HG02852 (cell line): ENCODE measurements at regions not wholly inside any gene's neighbourhood (a gene's known extent, or its start where the extent isn't known, plus 50 kb on each side); places are given as distances from the start of the nearest gene placed in this dataset.
"Not testable (repeated sequence)": the region's sequence is repeated elsewhere in the genome, so short reads cannot be mapped to it uniquely, and the experiment has no call there.

Experiments
- ATAC-seq: cut with Tn5 transposase; IDR thresholded peaks from one replicate; pipeline ENCODE4 v1.9.1; 2021; ENCODE audit warnings: mild to moderate bottlenecking, moderate library complexity; ENCODE audit not compliant: unreplicated experiment

GRCh38 chr2:91568391-91569338 lies 2877.2 kb downstream of the RPIA start:
- ATAC-seq: not testable (repeated sequence)

GRCh38 chr2:91571239-91571923 lies 2879.9 kb downstream of the RPIA start:
- ATAC-seq: not testable (repeated sequence)

- ATAC-seq: not testable (repeated sequence)
These were observed 2881.5 kb downstream of the RPIA start for GRCh38 chr2:91573018-91573417.

- ATAC-seq: not testable (repeated sequence)
These were observed 2882.3 kb downstream of the RPIA start for GRCh38 chr2:91573755-91574154.

GRCh38 chr2:91574255-91574654 lies 2882.8 kb downstream of the RPIA start:
- ATAC-seq: not testable (repeated sequence)

- not testable (repeated sequence) for ATAC-seq
These were observed 2884.2 kb downstream of the RPIA start for GRCh38 chr2:91575701-91576100.

GRCh38 chr2:91577406-91577805 lies 2885.9 kb downstream of the RPIA start:
- not testable (repeated sequence) for ATAC-seq

- not testable (repeated sequence) for ATAC-seq
These were observed 2887.2 kb downstream of the RPIA start for GRCh38 chr2:91578678-91579077.

- not testable (repeated sequence) for ATAC-seq
These were observed 2888.1 kb downstream of the RPIA start for GRCh38 chr2:91579555-91579954.

- not testable (repeated sequence) for ATAC-seq
These were observed 2888.6 kb downstream of the RPIA start for GRCh38 chr2:91580043-91580442.

GRCh38 chr2:91587098-91587497 lies 2895.6 kb downstream of the RPIA start:
- ATAC-seq: not testable (repeated sequence)

- ATAC-seq: not testable (repeated sequence)
These were observed 2896.5 kb downstream of the RPIA start for GRCh38 chr2:91587908-91588535.

GRCh38 chr2:91588782-91589223 lies 2897.3 kb downstream of the RPIA start:
- ATAC-seq: not testable (repeated sequence)

- ATAC-seq: not testable (repeated sequence)
These were observed 2898.2 kb downstream of the RPIA start for GRCh38 chr2:91589454-91590328.

- not testable (repeated sequence) for ATAC-seq
These were observed 2898.9 kb downstream of the RPIA start for GRCh38 chr2:91590381-91590780.

- not testable (repeated sequence) for ATAC-seq
These were observed 2899.6 kb downstream of the RPIA start for GRCh38 chr2:91591066-91591465.

- ATAC-seq: not testable (repeated sequence)
These were observed 2906.0 kb downstream of the RPIA start for GRCh38 chr2:91597436-91597835.

GRCh38 chr2:91598519-91598918 lies 2907.0 kb downstream of the RPIA start:
- ATAC-seq: not testable (repeated sequence)

- ATAC-seq: not testable (repeated sequence)
These were observed 2907.5 kb downstream of the RPIA start for GRCh38 chr2:91599000-91599399.

GRCh38 chr2:91602860-91603259 lies 2911.4 kb downstream of the RPIA start:
- not testable (repeated sequence) for ATAC-seq
